NCI-H1694 (cell line): ENCODE measurements at regions not wholly inside any gene's neighbourhood (a gene's known extent, or its start where the extent isn't known, plus 50 kb on each side); places are given as distances from the start of the nearest gene placed in this dataset.

ENCODE experiments used
- DNase-seq: peaks from one replicate; lab custom pipeline; 2025; lab: John Stamatoyannopoulos, UW

DNA sequence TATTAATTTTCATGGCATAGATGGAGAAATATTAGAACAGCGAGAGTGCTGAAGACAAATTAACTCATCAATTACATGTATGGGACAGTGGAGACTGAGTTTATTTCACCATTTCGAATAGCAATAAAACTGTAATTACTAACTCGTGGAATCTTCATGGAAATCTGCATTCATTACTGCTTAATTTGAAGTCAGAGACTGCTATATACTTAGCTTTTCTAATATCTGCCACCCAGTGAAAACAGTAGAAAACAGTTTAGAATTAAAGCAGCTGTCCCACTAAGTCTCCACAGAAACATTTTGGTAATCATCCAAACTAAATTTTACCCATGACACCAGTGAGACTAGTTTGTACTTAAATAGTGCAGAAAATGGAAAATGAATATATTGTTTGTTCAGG is 56.8 kb downstream of the IZUMO3 start:
- DNase-seq: no peak

GRCh38 chr9:24487946-24488345 is 57.8 kb downstream of the IZUMO3 start:
- DNase-seq: no peak

GRCh38 chr9:24487250-24487861 is 58.3 kb downstream of the IZUMO3 start:
- no peak for DNase-seq

- no peak for DNase-seq
Observed at GRCh38 chr9:24479361-24480059, 66.2 kb downstream of the IZUMO3 start.

- DNase-seq: no peak
Observed at GRCh38 chr9:24464319-24464951, 81.3 kb downstream of the IZUMO3 start.

DNA sequence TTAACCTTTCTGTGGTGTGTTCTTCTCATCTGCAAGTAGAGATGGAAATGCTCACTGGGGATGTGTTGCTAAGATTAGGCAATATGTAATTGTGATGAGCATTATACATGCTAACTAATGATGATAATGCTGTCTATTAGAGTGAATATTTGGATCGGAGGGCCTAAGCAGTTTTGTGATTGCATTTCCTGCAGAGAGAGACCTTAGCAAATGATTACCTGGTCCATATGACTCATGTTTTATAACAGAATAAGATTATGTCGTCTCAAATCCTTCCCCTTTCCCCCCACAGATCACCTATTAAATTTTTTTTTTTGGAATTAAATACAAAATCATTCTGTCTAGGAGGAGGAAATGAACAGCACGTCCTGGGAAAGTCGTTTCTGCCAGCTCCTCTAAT is 82.7 kb downstream of the IZUMO3 start:
- no peak for DNase-seq

GRCh38 chr9:24460781-24461180 is 84.9 kb downstream of the IZUMO3 start:
- DNase-seq: no peak

DNA sequence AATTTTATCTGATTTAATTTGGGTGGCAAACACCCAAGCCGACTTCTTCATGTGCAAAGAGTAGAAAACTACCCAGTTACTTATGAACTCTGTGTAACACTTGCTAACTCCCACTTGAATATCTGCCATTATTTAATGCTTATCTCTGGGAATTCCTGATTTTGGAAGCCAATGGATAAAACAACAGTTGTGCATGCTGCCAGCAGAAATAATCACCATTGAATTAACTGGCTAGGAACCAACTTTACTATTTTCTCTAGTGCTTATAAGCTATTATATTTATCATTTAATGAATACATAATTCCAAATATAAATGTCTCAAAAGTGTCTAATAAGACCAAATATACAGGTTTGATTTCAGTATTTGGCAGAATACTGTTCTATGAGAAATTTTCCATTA is 85.7 kb downstream of the IZUMO3 start:
- DNase-seq: no peak

GRCh38 chr9:24451346-24451745 is 94.4 kb downstream of the IZUMO3 start:
- no peak for DNase-seq

GRCh38 chr9:24449976-24450375 is 95.7 kb downstream of the IZUMO3 start:
- DNase-seq: no peak

- no peak for DNase-seq
Observed at GRCh38 chr9:24439456-24439855, 106.2 kb downstream of the IZUMO3 start.

DNA sequence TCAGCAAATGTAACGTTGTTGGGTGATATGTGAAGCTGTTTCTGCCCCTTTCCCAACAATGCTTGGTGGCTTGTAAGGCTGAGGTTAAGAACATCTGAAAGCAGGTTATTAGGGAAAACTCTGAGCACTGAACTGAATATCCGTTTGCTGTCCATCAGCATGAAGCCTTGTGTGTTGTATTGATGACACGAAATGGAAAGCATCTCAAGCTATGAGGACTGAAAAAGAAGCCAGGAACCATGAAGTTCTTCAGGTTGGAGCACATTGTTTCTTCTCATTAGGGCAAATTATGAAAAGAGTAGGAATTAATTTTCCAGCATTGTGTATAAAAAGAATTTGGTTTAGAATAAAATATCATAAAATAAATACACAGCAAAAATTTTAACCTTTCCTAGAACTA is 106.8 kb downstream of the IZUMO3 start:
- DNase-seq: no peak

GRCh38 chr9:24436761-24437160 is 108.9 kb downstream of the IZUMO3 start:
- no peak for DNase-seq

DNA sequence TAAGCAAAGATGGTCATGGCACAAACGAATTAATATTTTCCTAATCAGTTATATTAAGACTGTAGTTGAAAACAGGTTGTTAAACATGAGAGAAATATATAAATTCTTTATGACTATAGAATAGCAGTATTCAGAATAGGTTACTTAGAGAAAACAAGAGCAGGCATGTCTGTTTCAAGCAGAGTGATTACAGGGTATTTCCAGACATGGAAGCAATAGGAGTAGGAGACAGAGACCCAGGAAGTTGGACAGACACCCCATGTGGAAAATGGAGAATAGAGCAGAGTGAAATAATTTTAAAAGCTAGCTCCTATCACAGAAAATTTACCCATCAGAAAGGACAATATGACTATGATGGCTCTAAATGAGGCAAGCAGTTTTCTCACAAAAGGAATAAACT is 111.5 kb downstream of the IZUMO3 start:
- no peak for DNase-seq

DNA sequence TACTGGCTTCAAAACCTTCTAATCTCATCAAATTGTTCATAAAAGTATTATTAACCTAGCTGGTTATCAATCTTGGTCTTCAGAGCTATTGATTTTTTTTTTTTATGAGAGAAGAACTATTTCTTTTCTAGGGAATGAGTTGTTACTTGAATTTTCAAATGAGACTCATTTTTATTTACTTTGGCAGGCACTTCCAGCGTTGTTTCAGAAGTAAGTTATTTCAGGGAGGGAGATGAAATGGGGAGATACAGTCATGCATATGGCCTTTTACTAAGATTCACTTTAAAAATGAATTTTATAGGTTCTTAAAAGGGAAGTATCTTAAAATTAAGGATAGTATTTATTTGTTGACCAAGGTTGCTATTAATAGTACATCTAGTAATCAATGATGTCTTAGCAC is 129.6 kb downstream of the IZUMO3 start:
- no peak for DNase-seq

- DNase-seq: no peak
Observed at GRCh38 chr9:24413651-24414050, 132.0 kb downstream of the IZUMO3 start.

GRCh38 chr9:24398466-24398865 is 147.2 kb downstream of the IZUMO3 start:
- DNase-seq: no peak

DNA sequence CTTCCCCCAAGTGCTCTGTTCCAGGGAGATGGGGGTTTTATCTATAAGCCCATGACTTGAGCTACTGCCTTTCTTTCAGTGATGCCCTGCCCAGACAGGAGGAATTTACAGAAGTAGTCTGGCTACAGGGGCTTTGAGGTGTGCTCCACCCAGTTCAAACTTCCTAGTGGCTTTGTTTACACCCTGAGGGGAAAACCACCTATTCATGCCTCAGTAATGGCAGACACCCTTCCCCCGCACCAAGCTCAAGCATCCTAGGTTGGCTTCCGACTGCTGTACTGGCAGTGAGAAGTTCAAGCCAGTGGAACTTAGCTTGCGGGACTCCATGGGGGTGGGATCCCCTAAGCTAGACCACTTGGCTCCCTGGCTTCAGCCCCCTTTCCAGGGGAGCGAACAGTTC is 154.6 kb downstream of the IZUMO3 start:
- DNase-seq: no peak

- DNase-seq: no peak
Observed at GRCh38 chr9:24385077-24385476, 160.6 kb downstream of the IZUMO3 start.

DNA sequence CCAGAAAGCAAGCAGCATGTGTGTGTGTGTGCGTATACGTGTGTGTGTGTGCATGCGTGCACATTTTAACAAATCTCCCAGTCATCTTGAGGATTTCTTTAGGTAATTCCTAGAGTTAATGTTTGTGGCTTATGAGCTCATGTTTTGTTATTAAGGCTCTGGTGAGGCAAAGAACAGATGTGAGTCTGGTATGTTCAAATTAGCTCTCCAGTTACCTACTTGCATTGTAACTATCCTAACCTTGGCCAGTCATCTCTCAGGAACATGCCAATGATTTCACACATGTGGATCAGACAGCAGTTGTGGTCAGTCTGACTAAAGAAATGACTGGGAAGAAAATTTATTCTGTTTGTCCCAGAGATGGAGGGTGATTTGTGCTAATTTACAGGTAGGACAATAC is 163.1 kb downstream of the IZUMO3 start:
- no peak for DNase-seq

- DNase-seq: no peak
Observed at GRCh38 chr9:24381205-24381604, 164.5 kb downstream of the IZUMO3 start.

GRCh38 chr9:24359046-24359445 is 186.7 kb downstream of the IZUMO3 start:
- no peak for DNase-seq

DNA sequence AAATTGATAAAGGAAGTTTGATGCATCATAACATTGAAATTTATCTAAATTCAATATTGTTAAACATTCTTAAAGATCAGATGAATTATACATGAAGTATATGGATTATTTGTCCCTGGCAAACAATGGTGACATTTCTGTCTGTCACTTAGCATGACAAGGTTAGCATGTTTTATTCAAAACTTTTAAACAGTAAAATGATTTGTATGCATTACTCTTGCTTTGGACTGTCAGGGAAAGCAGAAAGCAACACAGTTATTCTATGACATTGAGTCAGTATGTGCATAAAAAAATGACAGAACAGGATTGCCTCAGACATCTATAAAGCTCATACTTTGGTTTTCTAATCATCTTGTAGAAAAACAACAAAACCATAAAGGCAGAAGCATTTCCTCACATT is 193.7 kb downstream of the IZUMO3 start:
- no peak for DNase-seq

GRCh38 chr9:24351258-24351657 is 194.4 kb downstream of the IZUMO3 start:
- no peak for DNase-seq
